Small intestine (tissue), 7 donors: ENCODE measurements at regions not wholly inside any gene's neighbourhood (a gene's known extent, or its start where the extent isn't known, plus 50 kb on each side); places are given as distances from the start of the nearest gene placed in this dataset.

Source experiments
- DNase-seq, 2 donors: peaks; one replicate each; pipeline versions ENCODE4 v3.0.0 to v3.0.0-alpha.2; 2013
- FAIRE-seq: peaks from 2 replicates; lab custom pipeline; 2012; peaks lifted over from hg19 to GRCh38; lab: Jason Lieb, UNC
- H3K27ac ChIP-seq, 3 donors: one replicate each; pipeline ENCODE4 v1.5.1; 2013; ENCODE audit warnings: low read length in 2 of 3, mild to moderate bottlenecking in 2 of 3, control low read depth in 1 of 3, inconsistent platforms in 1 of 3, low read depth in 1 of 3, moderate library complexity in 1 of 3
- H3K27me3 ChIP-seq, 3 donors: one replicate each; pipeline ENCODE4 v1.6.1; 2013; ENCODE audit warnings: low read length in 3 of 3, inconsistent platforms in 1 of 3; ENCODE audit not compliant: control insufficient read depth in 3 of 3, insufficient read depth in 3 of 3
- H3K36me3 ChIP-seq, 3 donors: one replicate each; pipeline ENCODE4 v1.6.1; 2013; ENCODE audit warnings: low read length in 3 of 3, inconsistent platforms in 1 of 3, low read depth in 1 of 3, mild to moderate bottlenecking in 1 of 3, moderate library complexity in 1 of 3; ENCODE audit not compliant: control insufficient read depth in 3 of 3, insufficient read depth in 2 of 3
- H3K4me1 ChIP-seq, 3 donors: one replicate each; pipeline ENCODE4 v1.6.1; 2013; ENCODE audit warnings: low read length in 2 of 3, inconsistent platforms in 1 of 3, low read depth in 1 of 3, mild to moderate bottlenecking in 1 of 3, moderate library complexity in 1 of 3; ENCODE audit not compliant: control insufficient read depth in 3 of 3, insufficient read depth in 2 of 3
- H3K4me3 ChIP-seq, 3 donors: one replicate each; pipeline ENCODE4 v1.5.1; 2013; ENCODE audit warnings: low read length in 3 of 3, control low read depth in 1 of 3, inconsistent platforms in 1 of 3, low read depth in 1 of 3, mild to moderate bottlenecking in 1 of 3, moderate library complexity in 1 of 3
- H3K9me3 ChIP-seq, 2 donors: one replicate each; pipeline ENCODE4 v1.6.1; 2013; ENCODE audit warnings: low read depth in 1 of 2, low read length in 1 of 2; ENCODE audit not compliant: control insufficient read depth in 2 of 2, insufficient read depth in 1 of 2
- WGBS, 3 donors: extraction: QIAGEN DNeasy Blood & Tissue Kit; methylation state at CpG; one replicate each; pipeline ENCODE4 v1.1.7; 2013; 5-methylcytosine and 5-hydroxymethylcytosine counted together
- donor health status: healthy with polysubstance abuse.
- donor health status: control.
- donor health status: control.
- donor health status: Bipolar disorder and iron deficiency.
- donor health status: healthy.

DNA sequence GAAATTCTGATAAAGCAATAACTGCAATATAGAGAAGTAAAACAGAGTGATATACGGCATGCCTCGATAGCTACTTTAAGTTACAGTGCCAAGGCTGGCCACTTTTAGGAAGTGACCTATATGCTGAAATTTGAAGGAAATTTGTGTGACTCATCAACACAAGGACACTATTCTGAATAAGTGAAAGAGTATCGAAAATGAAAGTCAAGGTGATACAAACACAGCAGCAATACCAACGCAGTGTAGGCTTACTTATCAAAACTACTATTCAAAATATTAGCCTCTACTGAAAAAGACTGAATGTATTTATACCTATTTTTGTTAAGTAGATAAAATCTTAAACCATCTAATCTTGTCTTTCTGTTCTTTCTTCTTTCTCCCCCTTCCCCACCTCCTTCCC lies 459.9 kb upstream of the GNPDA2 start:
- no peak for DNase-seq

DNA sequence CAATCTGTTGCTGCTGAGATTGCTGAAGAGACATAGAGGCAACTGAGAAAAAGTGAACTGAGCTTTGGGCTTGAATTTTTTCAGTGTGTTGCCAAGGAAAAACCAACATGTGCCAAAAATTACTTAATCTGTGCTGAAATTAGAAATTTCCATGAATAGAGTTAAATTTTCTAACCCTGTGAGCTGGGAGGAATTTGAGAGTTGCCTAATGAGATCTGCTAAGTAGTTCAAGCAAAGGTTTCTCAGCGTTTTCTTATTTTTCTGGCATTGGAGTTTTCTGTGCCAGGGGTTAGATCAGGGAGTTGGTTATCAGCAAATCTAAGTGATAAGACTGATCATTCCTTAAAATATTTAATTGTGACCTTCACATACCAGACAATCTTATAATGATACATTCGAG lies 457.5 kb upstream of the GNPDA2 start:
- Histone ChIP-seq H3K4me1 (no peaks in the 10 kb centered on the region), H3K9me3 (no peaks in the 10 kb centered on the region), H3K27ac (no peak overlapping the region), H3K4me3 (no peak overlapping the region), H3K27me3 (no peaks in the 10 kb centered on the region), H3K36me3 (no peaks in the 10 kb centered on the region)
- no peak for DNase-seq
- 65 to 72% (median 68%) methylated on average over 2 of the region's 2 CpGs for WGBS, 3 donors
- FAIRE-seq: no peak

More for the DNA sequence above, 459.9 kb upstream of the GNPDA2 start:
- Histone ChIP-seq H3K4me3 (no peak overlapping the region), H3K9me3 (no peaks in the 10 kb centered on the region), H3K36me3 (no peaks in the 10 kb centered on the region), H3K27me3 (no peaks in the 10 kb centered on the region), H3K4me1 (no peaks in the 10 kb centered on the region), H3K27ac (no peak overlapping the region)
- WGBS, 3 donors: 84 to 90% (median 87%) methylated on average over 4 of the region's 4 CpGs
- FAIRE-seq: no peak

DNA sequence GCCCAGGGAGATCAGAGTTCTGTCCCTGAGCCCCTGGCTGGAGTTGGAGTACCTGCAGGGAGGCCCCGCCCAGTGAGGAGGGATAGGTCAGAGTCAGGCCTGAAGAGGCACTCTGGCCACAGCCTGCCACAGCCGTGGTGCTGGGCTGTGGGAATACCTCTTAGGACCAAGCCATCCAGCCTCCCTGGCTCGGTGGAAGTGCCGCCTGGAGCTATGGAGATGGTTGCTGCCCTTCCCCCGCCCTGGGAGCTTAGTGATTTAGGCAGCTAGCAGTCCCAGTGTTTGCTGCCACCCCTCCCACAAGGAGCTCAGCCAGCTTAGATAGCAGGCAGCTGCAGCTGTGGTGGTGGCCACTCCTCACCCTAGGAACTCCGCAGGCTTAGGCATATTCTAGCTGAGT lies 446.3 kb upstream of the GNPDA2 start:
- no peak for FAIRE-seq
- H3K36me3 ChIP-seq: no peaks in the 10 kb centered on the region
- no peak overlapping the region for H3K27ac ChIP-seq
- WGBS, 3 donors: 68 to 82% (median 79%) methylated on average over 6 of the region's 6 CpGs
- no peaks in the 10 kb centered on the region for H3K27me3 ChIP-seq
- no peaks in the 10 kb centered on the region for H3K4me1 ChIP-seq
- no peak for DNase-seq
- peaks cover 0 to 10% of the 10 kb centered on the region in 2 donors for H3K9me3 ChIP-seq
- H3K4me3 ChIP-seq: no peak overlapping the region

DNA sequence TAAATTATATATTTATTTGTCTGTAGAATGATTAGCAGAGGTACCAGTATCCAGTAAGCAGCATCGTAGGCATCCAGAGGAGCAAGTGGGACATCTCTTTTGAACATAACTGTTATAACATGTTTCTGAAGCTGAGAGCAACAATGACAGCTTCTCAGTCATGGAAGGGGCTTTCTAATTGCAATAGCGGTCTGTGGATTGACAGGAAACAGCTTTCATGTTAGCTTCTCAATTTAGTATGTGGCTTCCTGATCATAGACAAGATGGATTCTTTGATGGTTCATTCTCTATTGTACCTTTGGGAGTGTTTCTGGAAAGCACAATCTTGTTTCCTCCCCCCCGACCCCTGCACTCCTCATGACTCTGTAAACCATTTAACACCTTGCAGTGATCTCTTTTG lies 434.6 kb upstream of the GNPDA2 start:
- no peak overlapping the region for H3K4me3 ChIP-seq
- H3K9me3 ChIP-seq: no peaks in the 10 kb centered on the region
- no peak for FAIRE-seq
- no peaks in the 10 kb centered on the region for H3K27me3 ChIP-seq
- H3K27ac ChIP-seq: no peak overlapping the region
- no peak for DNase-seq
- WGBS, 3 donors: 66 to 74% (median 67%) methylated on average over 3 of the region's 3 CpGs
- H3K36me3 ChIP-seq: no peaks in the 10 kb centered on the region
- H3K4me1 ChIP-seq: no peaks in the 10 kb centered on the region

DNA sequence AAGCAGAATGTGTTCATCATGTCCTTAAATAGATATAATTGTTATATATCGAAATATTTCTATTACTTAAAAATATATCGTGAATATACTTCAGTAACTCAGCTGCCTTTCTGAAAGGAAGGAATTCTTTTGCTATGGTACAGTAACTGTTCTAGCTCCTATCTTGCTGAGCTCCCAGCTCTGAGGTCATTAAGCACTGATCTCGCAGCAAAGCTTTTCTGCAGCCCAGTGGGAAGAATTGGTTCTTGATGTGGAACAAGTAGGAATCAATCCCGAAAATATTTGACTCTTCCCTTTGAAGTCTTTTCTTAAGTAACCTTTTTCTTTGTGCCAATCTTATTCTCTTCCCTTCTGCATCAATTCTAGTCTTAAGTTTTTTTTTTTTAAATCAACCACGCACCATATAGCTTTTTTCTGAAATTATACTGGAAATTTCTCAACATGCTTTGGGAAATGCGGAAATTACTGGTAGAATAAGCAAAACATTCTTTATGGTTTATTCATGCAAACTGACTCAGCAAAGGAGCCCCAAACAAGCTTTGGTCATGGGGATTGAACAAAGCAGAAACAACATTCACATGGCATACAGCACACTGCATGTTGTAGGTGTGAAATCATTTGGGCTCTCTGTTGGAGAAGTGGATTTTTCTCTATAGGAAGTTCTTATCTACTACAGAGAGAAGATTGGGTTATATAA lies 428.9 kb upstream of the GNPDA2 start:
- H3K27me3 ChIP-seq: no peaks in the 10 kb centered on the region
- H3K4me1 ChIP-seq: no peaks in the 10 kb centered on the region
- no peaks in the 10 kb centered on the region for H3K9me3 ChIP-seq
- no peaks in the 10 kb centered on the region for H3K36me3 ChIP-seq
- DNase-seq (no peak), FAIRE-seq (no peak)
- no peak overlapping the region for H3K27ac ChIP-seq
- WGBS, 3 donors: 74 to 82% (median 80%) methylated on average over 6 of the region's 6 CpGs
- H3K4me3 ChIP-seq: no peak overlapping the region

DNA sequence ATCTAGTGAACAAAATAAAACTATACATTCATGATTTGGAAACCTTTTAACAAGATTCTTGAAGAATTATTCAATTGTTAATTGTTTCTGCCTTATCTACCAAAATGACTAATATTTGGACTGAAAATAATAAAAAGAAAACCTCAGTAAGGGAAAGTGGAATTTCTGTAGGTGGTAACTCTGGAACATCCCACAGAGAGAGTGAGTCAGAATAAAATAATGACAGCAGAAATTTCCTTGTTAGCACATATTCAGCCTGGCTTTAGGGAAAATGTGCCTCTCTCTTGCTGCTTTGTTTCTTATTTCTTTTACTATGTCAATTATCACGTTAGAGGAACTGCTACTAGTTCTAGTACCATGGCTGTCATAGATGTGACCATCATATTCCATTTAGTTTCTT lies 421.5 kb upstream of the GNPDA2 start:
- Histone ChIP-seq H3K4me1 (no peaks in the 10 kb centered on the region), H3K27ac (no peak overlapping the region), H3K4me3 (no peak overlapping the region), H3K27me3 (no peaks in the 10 kb centered on the region), H3K9me3 (no peaks in the 10 kb centered on the region), H3K36me3 (no peaks in the 10 kb centered on the region)
- WGBS, 3 donors: 33 to 60% (median 58%) methylated on average over 1 of the region's 1 CpG
- no peak for DNase-seq
- no peak for FAIRE-seq

DNA sequence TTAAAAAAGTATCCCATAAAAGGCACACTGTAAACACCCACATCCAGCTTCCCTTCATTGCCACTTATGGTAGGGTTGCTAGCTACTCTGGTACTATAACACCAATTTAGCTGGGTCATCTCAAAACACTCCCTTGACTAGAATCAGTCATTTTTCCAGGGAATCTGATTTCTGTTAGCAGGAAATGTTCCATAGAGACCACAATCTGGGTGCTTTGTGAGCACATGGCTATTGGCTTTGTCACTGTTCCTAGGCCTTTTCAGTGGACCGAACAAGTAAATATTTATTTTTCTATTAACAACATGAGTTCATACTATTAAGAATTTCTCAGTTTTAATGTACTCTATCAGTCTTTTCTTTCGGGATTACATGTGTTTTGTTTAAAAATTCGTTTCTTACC lies 404.7 kb upstream of the GNPDA2 start:
- Histone ChIP-seq H3K27ac (no peak overlapping the region), H3K36me3 (no peaks in the 10 kb centered on the region), H3K4me1 (no peaks in the 10 kb centered on the region), H3K4me3 (no peak overlapping the region), H3K27me3 (no peaks in the 10 kb centered on the region), H3K9me3 (peaks cover 3% of the 10 kb centered on the region in 2 donors)
- DNase-seq (no peak), FAIRE-seq (no peak)
- WGBS, 3 donors: 43 to 67% (median 66%) methylated on average over 3 of the region's 3 CpGs

DNA sequence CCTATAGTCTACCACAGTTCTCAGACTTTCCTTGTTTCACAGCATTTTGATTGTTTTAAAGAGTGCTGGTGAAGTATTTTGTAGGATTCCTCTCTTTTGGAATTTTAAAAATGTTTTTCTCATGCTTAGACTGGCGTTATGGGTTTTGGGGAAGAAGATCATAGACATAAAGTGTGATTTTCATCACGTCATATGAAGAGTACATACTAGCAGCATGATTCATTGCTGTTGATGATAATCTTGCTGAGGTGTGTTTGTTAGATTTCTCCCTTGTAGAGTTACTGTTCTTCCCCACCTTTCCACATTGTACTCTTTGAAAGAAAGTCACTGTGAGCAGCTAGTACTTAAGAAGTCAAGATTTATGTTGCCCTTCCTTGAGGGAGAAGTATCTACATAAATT lies 396.1 kb upstream of the GNPDA2 start:
- Histone ChIP-seq H3K9me3 (no peaks in the 10 kb centered on the region), H3K36me3 (no peaks in the 10 kb centered on the region), H3K27me3 (no peaks in the 10 kb centered on the region), H3K4me1 (no peaks in the 10 kb centered on the region), H3K27ac (no peak overlapping the region), H3K4me3 (no peak overlapping the region)
- FAIRE-seq: no peak
- 21 to 56% (median 32%) methylated on average over 2 of the region's 2 CpGs for WGBS, 3 donors
- no peak for DNase-seq

DNA sequence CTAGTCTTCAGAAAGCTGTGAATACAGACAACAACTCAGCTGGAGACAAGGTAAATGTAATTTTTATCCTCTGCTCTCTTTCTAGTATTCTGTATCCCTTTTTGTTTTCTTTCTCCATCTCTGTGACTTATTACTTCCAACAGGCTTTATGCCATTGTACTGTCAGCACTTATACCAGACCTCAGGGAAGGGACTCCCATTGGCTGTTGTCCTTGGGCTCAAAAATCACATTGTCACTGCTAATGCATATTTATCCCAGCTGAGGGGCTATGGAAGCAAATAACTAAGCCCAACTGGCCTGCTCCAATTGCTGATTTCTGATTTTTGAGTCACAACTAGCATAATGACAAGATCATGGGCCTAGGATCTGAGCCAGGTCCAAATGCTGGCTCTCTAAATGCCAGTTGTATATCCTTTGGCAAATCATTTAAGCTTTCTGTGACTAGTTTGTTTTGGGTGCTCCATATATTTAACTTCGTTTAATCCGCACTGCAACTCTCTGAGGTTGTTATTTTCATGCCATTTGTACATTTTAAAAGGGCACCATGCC lies 395.1 kb upstream of the GNPDA2 start:
- no peaks in the 10 kb centered on the region for H3K4me1 ChIP-seq
- no peak overlapping the region for H3K4me3 ChIP-seq
- no peaks in the 10 kb centered on the region for H3K27me3 ChIP-seq
- no peak for DNase-seq
- no peaks in the 10 kb centered on the region for H3K36me3 ChIP-seq
- H3K27ac ChIP-seq: no peak overlapping the region
- no peak for FAIRE-seq
- no peaks in the 10 kb centered on the region for H3K9me3 ChIP-seq
- WGBS, 3 donors: 66 to 76% (median 74%) methylated on average over 2 of the region's 2 CpGs
